ENCODE measurements at regions not wholly inside any gene's neighbourhood (a gene's known extent, or its start where the extent isn't known, plus 50 kb on each side); places are given as distances from the start of the nearest gene placed in this dataset.

DNA sequence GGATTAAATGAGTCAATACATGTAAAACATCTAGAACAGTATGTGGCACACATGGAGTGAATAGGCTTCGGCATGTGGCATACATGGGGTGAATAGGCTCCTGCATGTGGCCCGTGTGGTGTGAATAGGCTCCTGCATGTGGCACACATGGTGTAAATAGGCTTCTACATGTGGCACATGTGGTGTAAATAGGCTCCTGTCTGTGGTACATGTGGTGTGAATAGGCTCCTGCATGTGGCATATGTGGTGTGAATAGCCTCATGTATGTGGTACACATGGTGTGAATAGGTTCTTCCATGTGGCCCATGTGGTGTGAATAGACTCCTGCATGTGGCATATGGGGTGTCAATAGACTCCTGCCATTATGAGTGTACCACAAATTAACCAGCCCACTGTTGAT, 219.1 kb upstream of the KIRREL3 start:
- TF ChIP-seq, protein P1, sequence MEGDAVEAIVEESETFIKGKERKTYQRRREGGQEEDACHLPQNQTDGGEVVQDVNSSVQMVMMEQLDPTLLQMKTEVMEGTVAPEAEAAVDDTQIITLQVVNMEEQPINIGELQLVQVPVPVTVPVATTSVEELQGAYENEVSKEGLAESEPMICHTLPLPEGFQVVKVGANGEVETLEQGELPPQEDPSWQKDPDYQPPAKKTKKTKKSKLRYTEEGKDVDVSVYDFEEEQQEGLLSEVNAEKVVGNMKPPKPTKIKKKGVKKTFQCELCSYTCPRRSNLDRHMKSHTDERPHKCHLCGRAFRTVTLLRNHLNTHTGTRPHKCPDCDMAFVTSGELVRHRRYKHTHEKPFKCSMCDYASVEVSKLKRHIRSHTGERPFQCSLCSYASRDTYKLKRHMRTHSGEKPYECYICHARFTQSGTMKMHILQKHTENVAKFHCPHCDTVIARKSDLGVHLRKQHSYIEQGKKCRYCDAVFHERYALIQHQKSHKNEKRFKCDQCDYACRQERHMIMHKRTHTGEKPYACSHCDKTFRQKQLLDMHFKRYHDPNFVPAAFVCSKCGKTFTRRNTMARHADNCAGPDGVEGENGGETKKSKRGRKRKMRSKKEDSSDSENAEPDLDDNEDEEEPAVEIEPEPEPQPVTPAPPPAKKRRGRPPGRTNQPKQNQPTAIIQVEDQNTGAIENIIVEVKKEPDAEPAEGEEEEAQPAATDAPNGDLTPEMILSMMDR (conservative IDR thresholded peaks at IDR 0.05; ENCODE audit: low read depth in 2 of 2) = no peak
- TF ChIP-seq POLR2AphosphoS5 (IDR thresholded peaks at IDR 0.05; ENCODE audit: low read depth) = no peak
- no peak for TF ChIP-seq EZH2phosphoT487 (IDR thresholded peaks at IDR 0.05; ENCODE audit: unreplicated experiment)
- TF ChIP-seq EZH2 (IDR thresholded peaks at IDR 0.05; ENCODE audit: low read depth, unreplicated experiment) = no peak
- no peak for TF ChIP-seq STAT1 (IDR thresholded peaks at IDR 0.05; ENCODE audit: unreplicated experiment)
- TF ChIP-seq, protein P2, sequence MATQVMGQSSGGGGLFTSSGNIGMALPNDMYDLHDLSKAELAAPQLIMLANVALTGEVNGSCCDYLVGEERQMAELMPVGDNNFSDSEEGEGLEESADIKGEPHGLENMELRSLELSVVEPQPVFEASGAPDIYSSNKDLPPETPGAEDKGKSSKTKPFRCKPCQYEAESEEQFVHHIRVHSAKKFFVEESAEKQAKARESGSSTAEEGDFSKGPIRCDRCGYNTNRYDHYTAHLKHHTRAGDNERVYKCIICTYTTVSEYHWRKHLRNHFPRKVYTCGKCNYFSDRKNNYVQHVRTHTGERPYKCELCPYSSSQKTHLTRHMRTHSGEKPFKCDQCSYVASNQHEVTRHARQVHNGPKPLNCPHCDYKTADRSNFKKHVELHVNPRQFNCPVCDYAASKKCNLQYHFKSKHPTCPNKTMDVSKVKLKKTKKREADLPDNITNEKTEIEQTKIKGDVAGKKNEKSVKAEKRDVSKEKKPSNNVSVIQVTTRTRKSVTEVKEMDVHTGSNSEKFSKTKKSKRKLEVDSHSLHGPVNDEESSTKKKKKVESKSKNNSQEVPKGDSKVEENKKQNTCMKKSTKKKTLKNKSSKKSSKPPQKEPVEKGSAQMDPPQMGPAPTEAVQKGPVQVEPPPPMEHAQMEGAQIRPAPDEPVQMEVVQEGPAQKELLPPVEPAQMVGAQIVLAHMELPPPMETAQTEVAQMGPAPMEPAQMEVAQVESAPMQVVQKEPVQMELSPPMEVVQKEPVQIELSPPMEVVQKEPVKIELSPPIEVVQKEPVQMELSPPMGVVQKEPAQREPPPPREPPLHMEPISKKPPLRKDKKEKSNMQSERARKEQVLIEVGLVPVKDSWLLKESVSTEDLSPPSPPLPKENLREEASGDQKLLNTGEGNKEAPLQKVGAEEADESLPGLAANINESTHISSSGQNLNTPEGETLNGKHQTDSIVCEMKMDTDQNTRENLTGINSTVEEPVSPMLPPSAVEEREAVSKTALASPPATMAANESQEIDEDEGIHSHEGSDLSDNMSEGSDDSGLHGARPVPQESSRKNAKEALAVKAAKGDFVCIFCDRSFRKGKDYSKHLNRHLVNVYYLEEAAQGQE (IDR thresholded peaks at IDR 0.05; ENCODE audit: unreplicated experiment) = no peak
- TF ChIP-seq CREB1 (CRISPR knock-in tag; IDR thresholded peaks at IDR 0.05; ENCODE audit: low read depth) = no peak
- no peak for TF ChIP-seq JUNB (IDR thresholded peaks at IDR 0.05; ENCODE audit: unreplicated experiment)
- TF ChIP-seq, protein P3, sequence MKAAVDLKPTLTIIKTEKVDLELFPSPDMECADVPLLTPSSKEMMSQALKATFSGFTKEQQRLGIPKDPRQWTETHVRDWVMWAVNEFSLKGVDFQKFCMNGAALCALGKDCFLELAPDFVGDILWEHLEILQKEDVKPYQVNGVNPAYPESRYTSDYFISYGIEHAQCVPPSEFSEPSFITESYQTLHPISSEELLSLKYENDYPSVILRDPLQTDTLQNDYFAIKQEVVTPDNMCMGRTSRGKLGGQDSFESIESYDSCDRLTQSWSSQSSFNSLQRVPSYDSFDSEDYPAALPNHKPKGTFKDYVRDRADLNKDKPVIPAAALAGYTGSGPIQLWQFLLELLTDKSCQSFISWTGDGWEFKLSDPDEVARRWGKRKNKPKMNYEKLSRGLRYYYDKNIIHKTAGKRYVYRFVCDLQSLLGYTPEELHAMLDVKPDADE (IDR thresholded peaks at IDR 0.05) = no peak

All from GM23338 (cell line).